Astrocyte of the cerebellum (primary cell): ENCODE measurements at regions not wholly inside any gene's neighbourhood (a gene's known extent, or its start where the extent isn't known, plus 50 kb on each side); places are given as distances from the start of the nearest gene placed in this dataset.
"Not testable (repeated sequence)": the region's sequence is repeated elsewhere in the genome, so short reads cannot be mapped to it uniquely, and the experiment has no call there.

Experiments
- DNase-seq: peaks from one replicate; pipeline ENCODE4 v3.0.0-alpha.2; 2011; ENCODE audit warnings: low read depth
- H3K4me3 ChIP-seq: 2 replicates; pipeline ENCODE4 v1.5.1; 2011; ENCODE audit warnings: mild to moderate bottlenecking, low read depth, low read length, moderate library complexity
- in situ Hi-C: cut with HindIII; loops from 2 replicates; pipeline ENCODE4 v1.10.0; 2017; ENCODE audit warnings: low sequenced_read_pairs
- TF ChIP-seq, protein P1 (sequence below): IDR thresholded peaks from 2 replicates; pipeline ENCODE4 v1.5.1; 2012; ENCODE audit warnings: low read length, low read depth, moderate library complexity, mild to moderate bottlenecking; ENCODE audit errors: missing control alignments

DNA sequence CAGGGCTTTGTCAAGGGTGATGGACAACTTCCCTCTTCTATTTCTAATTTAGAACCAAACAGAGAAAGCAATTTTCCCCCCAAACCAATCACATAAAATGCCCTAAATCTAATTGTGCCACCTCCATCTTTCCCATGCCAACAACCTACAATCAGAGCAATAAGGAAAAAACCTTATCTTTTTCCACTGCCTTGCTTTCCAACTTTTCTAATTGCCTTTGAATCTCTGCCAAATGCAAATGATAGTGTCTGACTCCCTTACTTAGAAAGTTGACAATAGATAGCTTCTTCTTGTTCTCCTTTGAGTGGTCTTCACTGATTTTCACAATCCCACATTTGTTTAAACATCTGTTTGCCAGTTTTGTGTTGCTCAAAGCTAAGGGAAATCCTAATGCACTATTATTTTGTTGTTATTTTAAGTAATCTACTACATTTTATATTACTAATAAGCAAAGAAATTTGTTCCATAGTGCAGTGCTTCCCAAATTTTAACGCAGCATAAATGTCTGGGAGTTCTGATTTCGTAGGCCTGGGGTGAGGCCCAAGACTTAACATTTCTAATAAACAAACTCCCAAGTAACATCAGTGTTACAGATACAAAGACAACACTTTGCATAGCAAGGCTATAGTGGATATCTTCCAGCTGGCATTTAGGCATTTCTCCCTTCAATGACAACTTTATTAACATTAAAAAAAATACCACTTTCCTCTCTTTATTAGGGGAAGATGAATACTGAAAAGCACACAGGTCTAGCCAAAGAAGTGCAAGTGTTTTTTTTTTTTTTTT is 696.3 kb upstream of the USP15 start:
- no peak overlapping the region for H3K4me3 ChIP-seq
- in situ Hi-C loops: no loop called here
- DNase-seq: no peak
- TF ChIP-seq, protein P1, sequence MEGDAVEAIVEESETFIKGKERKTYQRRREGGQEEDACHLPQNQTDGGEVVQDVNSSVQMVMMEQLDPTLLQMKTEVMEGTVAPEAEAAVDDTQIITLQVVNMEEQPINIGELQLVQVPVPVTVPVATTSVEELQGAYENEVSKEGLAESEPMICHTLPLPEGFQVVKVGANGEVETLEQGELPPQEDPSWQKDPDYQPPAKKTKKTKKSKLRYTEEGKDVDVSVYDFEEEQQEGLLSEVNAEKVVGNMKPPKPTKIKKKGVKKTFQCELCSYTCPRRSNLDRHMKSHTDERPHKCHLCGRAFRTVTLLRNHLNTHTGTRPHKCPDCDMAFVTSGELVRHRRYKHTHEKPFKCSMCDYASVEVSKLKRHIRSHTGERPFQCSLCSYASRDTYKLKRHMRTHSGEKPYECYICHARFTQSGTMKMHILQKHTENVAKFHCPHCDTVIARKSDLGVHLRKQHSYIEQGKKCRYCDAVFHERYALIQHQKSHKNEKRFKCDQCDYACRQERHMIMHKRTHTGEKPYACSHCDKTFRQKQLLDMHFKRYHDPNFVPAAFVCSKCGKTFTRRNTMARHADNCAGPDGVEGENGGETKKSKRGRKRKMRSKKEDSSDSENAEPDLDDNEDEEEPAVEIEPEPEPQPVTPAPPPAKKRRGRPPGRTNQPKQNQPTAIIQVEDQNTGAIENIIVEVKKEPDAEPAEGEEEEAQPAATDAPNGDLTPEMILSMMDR: no peak

DNA sequence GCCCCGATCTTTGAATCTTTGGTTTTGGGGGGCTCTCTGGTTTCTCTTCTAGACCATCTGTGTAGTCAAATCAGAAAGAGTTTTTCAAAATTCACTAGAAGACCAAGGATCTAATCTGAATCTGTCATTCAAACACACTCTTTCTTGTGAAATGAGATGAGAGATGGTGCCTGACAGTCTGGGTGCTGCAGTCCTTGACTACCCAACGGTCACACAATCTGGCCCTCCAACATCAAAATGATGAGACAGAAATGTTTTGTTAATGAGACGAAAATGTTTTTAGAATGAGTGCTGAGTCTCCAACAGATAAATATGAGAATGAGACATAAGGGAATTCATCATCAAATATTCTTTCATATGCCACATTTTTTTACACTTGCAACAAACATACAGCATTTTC is 695.7 kb upstream of the USP15 start:
- no peak overlapping the region for H3K4me3 ChIP-seq
- in situ Hi-C loops: no loop called here
- no peak for DNase-seq
- TF ChIP-seq, protein P1: no peak

DNA sequence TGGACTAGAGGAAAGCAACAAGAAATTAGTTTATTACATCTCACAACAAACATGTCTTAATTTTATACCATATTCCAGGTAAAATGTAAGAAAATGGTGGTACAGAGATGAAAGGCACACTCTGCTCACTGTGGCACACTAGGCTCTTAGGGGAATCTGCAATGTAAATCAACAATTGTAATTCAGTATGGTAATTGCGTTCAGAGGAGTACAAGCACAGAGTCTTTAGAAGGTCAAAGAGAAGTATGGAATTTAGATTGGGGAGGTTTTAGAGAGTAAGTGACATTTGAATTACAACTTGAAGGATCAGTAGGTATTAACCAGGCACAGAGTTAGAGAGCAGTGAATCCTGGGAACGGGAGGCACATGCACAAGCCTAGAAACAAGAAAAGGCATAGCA is 694.0 kb upstream of the USP15 start:
- in situ Hi-C loops: no loop called here
- TF ChIP-seq, protein P1: no peak
- no peak overlapping the region for H3K4me3 ChIP-seq

DNA sequence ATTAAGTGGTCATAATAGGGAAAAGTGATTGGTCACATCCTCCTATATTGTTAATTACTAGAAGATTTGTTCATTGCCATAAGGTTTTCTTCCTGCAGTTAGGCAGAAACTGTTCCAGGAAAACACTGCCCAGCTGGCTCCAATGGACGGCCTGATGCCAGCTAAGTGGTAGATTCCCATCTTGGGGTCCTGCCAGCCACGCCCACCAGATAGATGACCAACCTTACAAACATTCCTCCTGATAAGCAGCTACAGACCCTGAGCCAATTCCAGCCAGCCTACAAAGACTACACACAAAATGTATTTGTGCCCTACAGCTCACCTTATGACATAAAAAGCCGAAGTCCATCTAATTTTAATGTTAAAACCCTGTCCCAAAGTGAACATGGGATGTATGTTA is 685.9 kb upstream of the USP15 start:
- TF ChIP-seq, protein P1: no peak
- DNase-seq: no peak
- in situ Hi-C loops: no loop called here
- no peak overlapping the region for H3K4me3 ChIP-seq

More for the DNA sequence above, 694.0 kb upstream of the USP15 start:
- no peak for DNase-seq

DNA sequence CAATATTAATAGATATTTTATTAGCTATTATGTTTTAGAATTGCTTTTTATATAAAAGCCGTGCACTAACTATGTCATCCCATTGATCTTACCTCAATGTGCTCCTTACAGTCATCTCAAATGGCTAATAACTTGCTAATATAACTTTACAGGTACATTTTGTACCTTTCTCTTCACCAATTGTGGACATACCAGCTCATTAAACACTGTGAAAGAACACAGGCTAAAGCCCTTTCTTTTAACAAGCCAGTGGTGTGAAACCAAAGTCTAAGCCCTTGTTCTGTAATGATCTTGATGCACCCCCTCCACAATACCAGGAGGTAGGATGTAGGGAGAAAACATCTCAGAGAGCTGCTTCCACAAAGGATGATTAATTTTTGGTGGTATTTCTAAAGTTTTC is 675.3 kb upstream of the USP15 start:
- in situ Hi-C loops: no loop called here
- TF ChIP-seq, protein P1: no peak
- DNase-seq: no peak
- H3K4me3 ChIP-seq: no peak overlapping the region

DNA sequence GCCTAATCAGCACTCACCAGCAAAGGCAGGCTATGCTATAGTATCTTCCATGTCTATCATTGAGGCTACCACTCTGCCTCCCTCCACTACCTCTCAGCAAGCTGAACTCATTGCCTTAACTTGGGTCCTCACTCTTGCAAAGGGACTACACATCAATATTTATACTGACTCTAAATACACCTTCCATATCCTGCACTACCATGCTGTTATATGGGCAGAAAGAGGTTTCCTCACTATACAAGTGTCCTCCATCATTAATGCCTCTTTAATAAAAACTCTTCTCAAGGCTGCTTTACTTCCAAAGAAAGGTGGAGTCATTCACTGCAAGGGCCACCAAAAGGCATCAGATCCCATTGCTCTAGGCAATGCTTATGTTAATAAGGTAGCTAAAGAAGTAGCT is 669.3 kb upstream of the USP15 start:
- H3K4me3 ChIP-seq, in situ Hi-C loops, DNase-seq: not testable (repeated sequence)

DNA sequence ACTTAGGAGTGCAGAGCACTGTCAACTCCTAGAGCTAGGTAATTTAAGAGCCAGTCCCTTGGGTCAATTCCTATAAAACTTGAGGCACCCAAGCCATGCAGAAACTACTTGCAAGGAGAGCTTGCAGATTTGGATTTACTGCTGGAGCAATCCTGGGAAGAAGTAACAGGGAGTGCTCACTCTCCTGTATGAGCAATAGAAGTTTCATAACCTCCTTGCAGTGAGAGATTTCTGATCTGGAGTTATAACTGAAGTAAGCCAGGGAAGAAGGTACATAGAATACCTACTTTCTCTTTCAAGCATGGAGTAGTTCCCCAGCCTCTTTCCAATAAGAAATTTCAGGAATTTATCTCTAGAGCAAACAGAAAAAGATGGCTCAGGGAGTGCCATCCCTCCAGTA is 650.1 kb upstream of the USP15 start:
- TF ChIP-seq, protein P1: no peak
- no peak for DNase-seq
- no peak overlapping the region for H3K4me3 ChIP-seq
- in situ Hi-C loops: no loop called here
